ENCODE measurements at regions not wholly inside any gene's neighbourhood (a gene's known extent, or its start where the extent isn't known, plus 50 kb on each side); places are given as distances from the start of the nearest gene placed in this dataset.

DNA sequence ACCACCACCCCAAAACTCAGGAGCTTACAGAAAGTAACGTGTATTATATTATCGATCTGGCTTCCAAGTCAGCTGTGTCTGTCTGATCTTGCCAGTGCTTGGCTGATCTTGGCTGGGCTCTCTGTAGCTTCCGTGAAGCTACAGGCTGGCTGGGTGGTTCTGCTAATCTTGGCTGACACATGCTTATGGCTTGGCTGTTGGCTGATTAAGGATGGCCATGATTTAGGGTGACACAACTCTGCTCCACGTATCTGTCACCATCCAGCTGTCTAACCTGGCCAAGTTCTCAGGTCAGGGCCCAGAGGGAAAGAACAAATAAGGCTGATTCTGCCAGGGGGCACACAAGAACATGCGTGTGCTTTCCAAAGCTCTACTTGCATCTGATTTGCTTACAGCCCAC lies 64.7 kb upstream of the PRL start:
- POLR2A ChIA-PET (ENCODE audit: low non-redundant PET): no interaction called here
- no peak for TF ChIP-seq CTCF (conservative IDR thresholded peaks at IDR 0.05; ENCODE audit: low read depth)
- CTCF ChIA-PET: no interaction called here
- no peak for DNase-seq (ENCODE audit: low spot score)
- no peak overlapping the region for H3K27ac ChIP-seq

- no peak for DNase-seq (ENCODE audit: low spot score)
- ChIA-PET CTCF (interaction anchor here (0.6 kb wide), 3 partner anchors 92 to 1848 kb away, joined by 3 to 4 read pairs (median 4); no protein-coding TSS in a partner anchor), POLR2A (ENCODE audit: low non-redundant PET) (interaction anchor here (0.6 kb wide), 1 partner anchor 187 kb away, joined by 6 read pairs; no protein-coding TSS in a partner anchor)
- TF ChIP-seq CTCF (conservative IDR thresholded peaks at IDR 0.05; ENCODE audit: low read depth): no peak
- no peak overlapping the region for H3K27ac ChIP-seq
These were observed 65.5 kb upstream of the PRL start for GRCh38 chr6:22362361-22362760.

DNA sequence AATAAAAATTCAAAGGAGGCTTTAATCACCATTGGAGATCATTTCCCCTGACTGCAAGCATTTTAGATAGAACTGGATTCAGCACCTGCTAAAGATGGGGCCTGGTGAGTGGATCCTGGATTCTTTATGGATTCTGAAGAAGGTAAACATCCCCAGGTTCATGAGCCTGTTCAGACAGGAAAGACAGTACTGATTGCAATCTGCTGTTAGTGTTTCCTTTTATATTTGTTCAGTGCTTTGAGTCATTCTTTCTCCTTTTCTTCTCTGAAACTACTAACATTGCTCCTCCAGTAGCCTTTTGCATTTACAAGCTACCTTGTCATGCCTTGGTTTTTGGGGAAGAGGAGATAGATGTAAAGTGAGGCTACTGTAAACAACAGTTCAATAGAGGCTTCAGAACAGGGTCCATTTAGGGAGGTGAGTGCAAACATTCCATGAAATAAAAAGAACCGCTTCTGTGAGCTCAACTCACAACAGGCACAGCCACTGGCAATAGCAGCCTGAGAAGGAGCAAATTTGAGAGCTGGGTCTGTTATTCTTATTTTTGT lies 66.4 kb upstream of the PRL start:
- no peak overlapping the region for H3K27ac ChIP-seq
- ChIA-PET POLR2A (ENCODE audit: low non-redundant PET) (no interaction called here), CTCF (interaction anchor here (0.6 kb wide), 2 partner anchors 1812 to 1886 kb away, joined by 3 to 4 read pairs; no protein-coding TSS in a partner anchor)
- TF ChIP-seq CTCF (conservative IDR thresholded peaks at IDR 0.05; ENCODE audit: low read depth): no peak
- DNase-seq (ENCODE audit: low spot score): peak; percentile 63

DNA sequence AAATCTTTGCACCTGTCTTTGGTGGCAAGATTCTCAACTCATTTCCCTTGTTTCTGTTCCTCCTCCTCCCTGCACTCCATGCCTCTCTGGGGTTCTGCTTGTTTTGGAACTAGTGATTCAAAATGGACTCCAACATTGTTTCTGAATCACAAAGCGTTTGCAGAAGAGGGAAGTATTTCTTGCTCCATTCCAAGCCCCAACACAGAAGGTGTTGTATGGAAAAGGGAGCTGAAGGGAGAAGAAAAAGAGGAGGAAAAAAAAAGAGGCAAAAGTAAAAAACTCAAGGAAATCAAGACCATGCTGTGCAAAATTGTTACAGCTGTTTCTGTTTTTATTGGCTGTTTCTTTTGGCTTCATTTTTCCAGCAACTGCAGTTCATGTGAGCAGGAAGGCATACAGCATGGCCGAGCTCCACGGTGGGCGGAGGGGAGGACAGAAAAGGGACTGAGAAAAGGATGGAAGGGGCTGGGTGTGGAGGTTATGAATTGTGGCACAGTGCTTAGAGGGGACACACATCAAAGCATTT lies 66.9 kb upstream of the PRL start:
- TF ChIP-seq CTCF (conservative IDR thresholded peaks at IDR 0.05; ENCODE audit: low read depth): no peak
- H3K27ac ChIP-seq: no peak overlapping the region
- CTCF ChIA-PET: interaction anchor here (0.6 kb wide), 1 partner anchor 1391 kb away, joined by 3 read pairs; no protein-coding TSS in a partner anchor
- no peak for DNase-seq (ENCODE audit: low spot score)
- POLR2A ChIA-PET (ENCODE audit: low non-redundant PET): no interaction called here

GRCh38 chr6:22364306-22364705 lies 67.5 kb upstream of the PRL start:
- ChIA-PET CTCF (interaction anchor here (0.6 kb wide), 1 partner anchor 1391 kb away, joined by 3 read pairs; no protein-coding TSS in a partner anchor), POLR2A (ENCODE audit: low non-redundant PET) (no interaction called here)
- peak; percentile 72 for DNase-seq (ENCODE audit: low spot score)
- TF ChIP-seq CTCF (conservative IDR thresholded peaks at IDR 0.05; ENCODE audit: low read depth): no peak
- no peak overlapping the region for H3K27ac ChIP-seq

- CTCF ChIA-PET: no interaction called here
- no peak overlapping the region for H3K27ac ChIP-seq
- TF ChIP-seq CTCF (conservative IDR thresholded peaks at IDR 0.05; ENCODE audit: low read depth): no peak
- no peak for DNase-seq (ENCODE audit: low spot score)
- POLR2A ChIA-PET (ENCODE audit: low non-redundant PET): no interaction called here
These were observed 69.4 kb upstream of the PRL start for GRCh38 chr6:22366214-22366613.

All from RWPE1 (cell line).